NB4 (cell line): ENCODE measurements at regions not wholly inside any gene's neighbourhood (a gene's known extent, or its start where the extent isn't known, plus 50 kb on each side); places are given as distances from the start of the nearest gene placed in this dataset.

Experiments used
- CTCF ChIP-seq: IDR thresholded peaks from one replicate; pipeline ENCODE4 v1.5.1; 2012; ENCODE audit warnings: low read depth, low read length
- MAX ChIP-seq: IDR thresholded peaks from 2 replicates; pipeline ENCODE4 v1.6.1; 2011; ENCODE audit warnings: low read depth, low read length
- MYC ChIP-seq: IDR thresholded peaks from 2 replicates; pipeline ENCODE4 v1.6.1; 2011; ENCODE audit warnings: low read depth, low read length
- POLR2A ChIP-seq: IDR thresholded peaks from 2 replicates; pipeline ENCODE4 v1.6.1; 2011; ENCODE audit warnings: mild to moderate bottlenecking; ENCODE audit not compliant: insufficient read length; ENCODE audit errors: extremely low read depth

GRCh38 chrX:39194673-39195072 lies 393.4 kb downstream of the MID1IP1 start:
- TF ChIP-seq CTCF (no peak), POLR2A (no peak), MAX (no peak), MYC (no peak)
